ENCODE measurements at regions not wholly inside any gene's neighbourhood (a gene's known extent, or its start where the extent isn't known, plus 50 kb on each side); places are given as distances from the start of the nearest gene placed in this dataset.

DNA sequence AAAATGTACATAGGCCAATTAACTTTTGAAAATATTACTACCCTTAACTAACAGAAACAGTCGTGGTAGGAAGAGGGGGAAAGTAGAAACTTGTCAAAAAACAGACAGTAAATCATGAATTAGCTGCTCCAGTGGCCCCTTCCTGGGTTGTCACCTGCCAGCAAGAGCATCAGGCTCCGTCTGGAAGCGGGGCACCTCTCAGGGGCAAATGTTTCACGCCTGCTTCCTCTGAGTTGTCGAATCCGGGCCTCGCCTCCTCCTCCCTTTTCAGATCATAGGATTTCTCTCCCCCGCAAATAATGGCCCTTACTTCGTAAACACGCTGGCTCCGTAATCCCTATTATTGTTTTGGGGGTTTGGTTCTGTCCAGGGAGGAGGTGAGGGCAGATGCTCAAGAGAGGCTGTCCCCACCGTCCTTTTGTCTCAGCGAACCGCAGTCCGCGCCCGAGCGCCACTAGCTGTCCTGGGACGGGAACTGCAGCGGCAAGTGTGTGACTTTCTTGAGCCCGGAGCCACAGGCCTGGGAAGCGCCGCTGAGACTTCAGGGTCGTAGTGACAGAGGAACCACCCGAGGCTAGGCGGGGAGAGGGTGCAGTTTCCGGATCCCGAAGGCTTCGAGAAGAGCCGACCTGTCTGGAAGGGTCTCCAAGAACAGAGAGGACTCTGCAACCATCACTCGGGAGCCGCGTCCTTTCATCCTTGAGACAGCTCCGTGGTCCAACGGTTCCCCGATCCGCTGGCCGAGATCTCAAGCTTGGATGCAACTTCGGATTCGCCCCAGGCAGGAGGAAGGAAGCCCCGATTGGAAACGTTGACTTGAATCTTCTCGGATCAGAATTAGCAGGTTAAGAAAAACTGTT is 214.5 kb upstream of the ZNF184 start (continued):
- TF ChIP-seq, protein P1, sequence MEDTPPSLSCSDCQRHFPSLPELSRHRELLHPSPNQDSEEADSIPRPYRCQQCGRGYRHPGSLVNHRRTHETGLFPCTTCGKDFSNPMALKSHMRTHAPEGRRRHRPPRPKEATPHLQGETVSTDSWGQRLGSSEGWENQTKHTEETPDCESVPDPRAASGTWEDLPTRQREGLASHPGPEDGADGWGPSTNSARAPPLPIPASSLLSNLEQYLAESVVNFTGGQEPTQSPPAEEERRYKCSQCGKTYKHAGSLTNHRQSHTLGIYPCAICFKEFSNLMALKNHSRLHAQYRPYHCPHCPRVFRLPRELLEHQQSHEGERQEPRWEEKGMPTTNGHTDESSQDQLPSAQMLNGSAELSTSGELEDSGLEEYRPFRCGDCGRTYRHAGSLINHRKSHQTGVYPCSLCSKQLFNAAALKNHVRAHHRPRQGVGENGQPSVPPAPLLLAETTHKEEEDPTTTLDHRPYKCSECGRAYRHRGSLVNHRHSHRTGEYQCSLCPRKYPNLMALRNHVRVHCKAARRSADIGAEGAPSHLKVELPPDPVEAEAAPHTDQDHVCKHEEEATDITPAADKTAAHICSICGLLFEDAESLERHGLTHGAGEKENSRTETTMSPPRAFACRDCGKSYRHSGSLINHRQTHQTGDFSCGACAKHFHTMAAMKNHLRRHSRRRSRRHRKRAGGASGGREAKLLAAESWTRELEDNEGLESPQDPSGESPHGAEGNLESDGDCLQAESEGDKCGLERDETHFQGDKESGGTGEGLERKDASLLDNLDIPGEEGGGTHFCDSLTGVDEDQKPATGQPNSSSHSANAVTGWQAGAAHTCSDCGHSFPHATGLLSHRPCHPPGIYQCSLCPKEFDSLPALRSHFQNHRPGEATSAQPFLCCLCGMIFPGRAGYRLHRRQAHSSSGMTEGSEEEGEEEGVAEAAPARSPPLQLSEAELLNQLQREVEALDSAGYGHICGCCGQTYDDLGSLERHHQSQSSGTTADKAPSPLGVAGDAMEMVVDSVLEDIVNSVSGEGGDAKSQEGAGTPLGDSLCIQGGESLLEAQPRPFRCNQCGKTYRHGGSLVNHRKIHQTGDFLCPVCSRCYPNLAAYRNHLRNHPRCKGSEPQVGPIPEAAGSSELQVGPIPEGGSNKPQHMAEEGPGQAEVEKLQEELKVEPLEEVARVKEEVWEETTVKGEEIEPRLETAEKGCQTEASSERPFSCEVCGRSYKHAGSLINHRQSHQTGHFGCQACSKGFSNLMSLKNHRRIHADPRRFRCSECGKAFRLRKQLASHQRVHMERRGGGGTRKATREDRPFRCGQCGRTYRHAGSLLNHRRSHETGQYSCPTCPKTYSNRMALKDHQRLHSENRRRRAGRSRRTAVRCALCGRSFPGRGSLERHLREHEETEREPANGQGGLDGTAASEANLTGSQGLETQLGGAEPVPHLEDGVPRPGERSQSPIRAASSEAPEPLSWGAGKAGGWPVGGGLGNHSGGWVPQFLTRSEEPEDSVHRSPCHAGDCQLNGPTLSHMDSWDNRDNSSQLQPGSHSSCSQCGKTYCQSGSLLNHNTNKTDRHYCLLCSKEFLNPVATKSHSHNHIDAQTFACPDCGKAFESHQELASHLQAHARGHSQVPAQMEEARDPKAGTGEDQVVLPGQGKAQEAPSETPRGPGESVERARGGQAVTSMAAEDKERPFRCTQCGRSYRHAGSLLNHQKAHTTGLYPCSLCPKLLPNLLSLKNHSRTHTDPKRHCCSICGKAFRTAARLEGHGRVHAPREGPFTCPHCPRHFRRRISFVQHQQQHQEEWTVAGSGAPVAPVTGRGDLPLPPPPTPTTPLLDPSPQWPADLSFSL (CRISPR knock-in tag; IDR thresholded peaks at IDR 0.05): 0 out of 2 replicates have a peak, but pooled peaks have one; percentile 4
- TF ChIP-seq, protein P2, sequence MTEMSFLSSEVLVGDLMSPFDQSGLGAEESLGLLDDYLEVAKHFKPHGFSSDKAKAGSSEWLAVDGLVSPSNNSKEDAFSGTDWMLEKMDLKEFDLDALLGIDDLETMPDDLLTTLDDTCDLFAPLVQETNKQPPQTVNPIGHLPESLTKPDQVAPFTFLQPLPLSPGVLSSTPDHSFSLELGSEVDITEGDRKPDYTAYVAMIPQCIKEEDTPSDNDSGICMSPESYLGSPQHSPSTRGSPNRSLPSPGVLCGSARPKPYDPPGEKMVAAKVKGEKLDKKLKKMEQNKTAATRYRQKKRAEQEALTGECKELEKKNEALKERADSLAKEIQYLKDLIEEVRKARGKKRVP (CRISPR knock-in tag; IDR thresholded peaks at IDR 0.05): peak in 1 of 2 experiments; percentile 36; a peak in 1 of 4 replicates
- TF ChIP-seq, protein P3, sequence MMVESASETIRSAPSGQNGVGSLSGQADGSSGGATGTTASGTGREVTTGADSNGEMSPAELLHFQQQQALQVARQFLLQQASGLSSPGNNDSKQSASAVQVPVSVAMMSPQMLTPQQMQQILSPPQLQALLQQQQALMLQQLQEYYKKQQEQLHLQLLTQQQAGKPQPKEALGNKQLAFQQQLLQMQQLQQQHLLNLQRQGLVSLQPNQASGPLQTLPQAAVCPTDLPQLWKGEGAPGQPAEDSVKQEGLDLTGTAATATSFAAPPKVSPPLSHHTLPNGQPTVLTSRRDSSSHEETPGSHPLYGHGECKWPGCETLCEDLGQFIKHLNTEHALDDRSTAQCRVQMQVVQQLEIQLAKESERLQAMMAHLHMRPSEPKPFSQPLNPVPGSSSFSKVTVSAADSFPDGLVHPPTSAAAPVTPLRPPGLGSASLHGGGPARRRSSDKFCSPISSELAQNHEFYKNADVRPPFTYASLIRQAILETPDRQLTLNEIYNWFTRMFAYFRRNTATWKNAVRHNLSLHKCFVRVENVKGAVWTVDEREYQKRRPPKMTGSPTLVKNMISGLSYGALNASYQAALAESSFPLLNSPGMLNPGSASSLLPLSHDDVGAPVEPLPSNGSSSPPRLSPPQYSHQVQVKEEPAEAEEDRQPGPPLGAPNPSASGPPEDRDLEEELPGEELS (CRISPR knock-in tag; IDR thresholded peaks at IDR 0.05): no peak
- TF ChIP-seq ZNF598 (CRISPR knock-in tag; IDR thresholded peaks at IDR 0.05; ENCODE audit: borderline replicate concordance) (peak; percentile 99; the same call in 1 of the 2 replicates), ZNF224 (CRISPR knock-in tag; IDR thresholded peaks at IDR 0.05) (peak; percentile 37; the same call in 1 of the 2 replicates), ZNF12 (CRISPR knock-in tag; IDR thresholded peaks at IDR 0.05) (peak; percentile 9; the same call in 1 of the 2 replicates), MBNL3 (CRISPR knock-in tag; conservative IDR thresholded peaks at IDR 0.05) (no peak), SETDB1 (CRISPR knock-in tag; IDR thresholded peaks at IDR 0.05; ENCODE audit: borderline replicate concordance) (no peak), ZNF205 (CRISPR knock-in tag; IDR thresholded peaks at IDR 0.05) (0 out of 2 replicates have a peak, but pooled peaks have one; percentile 13), FOXJ3 (CRISPR knock-in tag; IDR thresholded peaks at IDR 0.05; ENCODE audit: borderline replicate concordance) (no peak), ISX (CRISPR knock-in tag; conservative IDR thresholded peaks at IDR 0.05) (no peak), ZNF562 (CRISPR knock-in tag; IDR thresholded peaks at IDR 0.05; ENCODE audit: borderline replicate concordance) (no peak), PRMT3 (CRISPR knock-in tag; IDR thresholded peaks at IDR 0.05; ENCODE audit: borderline replicate concordance, low read depth) (no peak), CHD4 (IDR thresholded peaks at IDR 0.05; ENCODE audit: borderline replicate concordance, low read length) (no peak), WIZ (CRISPR knock-in tag; IDR thresholded peaks at IDR 0.05) (no peak), SMYD3 (CRISPR knock-in tag; IDR thresholded peaks at IDR 0.05) (no peak), RFX5 (IDR thresholded peaks at IDR 0.05; ENCODE audit: low read depth, low read length) (no peak)
- TF ChIP-seq, protein P4, sequence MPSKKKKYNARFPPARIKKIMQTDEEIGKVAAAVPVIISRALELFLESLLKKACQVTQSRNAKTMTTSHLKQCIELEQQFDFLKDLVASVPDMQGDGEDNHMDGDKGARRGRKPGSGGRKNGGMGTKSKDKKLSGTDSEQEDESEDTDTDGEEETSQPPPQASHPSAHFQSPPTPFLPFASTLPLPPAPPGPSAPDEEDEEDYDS (CRISPR knock-in tag; IDR thresholded peaks at IDR 0.05): no peak

Data from HepG2 (cell line).